ENCODE measurements at regions not wholly inside any gene's neighbourhood (a gene's known extent, or its start where the extent isn't known, plus 50 kb on each side); places are given as distances from the start of the nearest gene placed in this dataset.

DNA sequence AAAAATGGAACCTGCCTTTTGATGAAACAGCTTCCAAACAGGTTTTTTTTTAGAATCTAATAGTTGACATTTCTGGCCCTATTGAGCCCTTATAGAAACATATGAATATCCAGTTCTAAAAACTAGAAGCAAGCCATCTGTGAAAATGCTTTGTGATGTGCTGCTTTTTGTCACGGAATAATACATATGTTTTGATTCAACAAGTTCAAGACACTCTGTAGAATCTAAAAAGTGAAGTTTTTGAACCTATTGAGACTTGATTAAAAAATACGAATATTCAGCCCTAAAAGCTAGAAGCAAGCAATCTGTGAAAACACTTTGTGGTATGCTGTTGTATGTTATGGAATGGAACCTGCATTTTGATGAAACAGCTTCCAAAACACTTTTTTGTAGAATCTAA is 106.7 kb upstream of the VPREB1 start:
- TF ChIP-seq, protein P1, sequence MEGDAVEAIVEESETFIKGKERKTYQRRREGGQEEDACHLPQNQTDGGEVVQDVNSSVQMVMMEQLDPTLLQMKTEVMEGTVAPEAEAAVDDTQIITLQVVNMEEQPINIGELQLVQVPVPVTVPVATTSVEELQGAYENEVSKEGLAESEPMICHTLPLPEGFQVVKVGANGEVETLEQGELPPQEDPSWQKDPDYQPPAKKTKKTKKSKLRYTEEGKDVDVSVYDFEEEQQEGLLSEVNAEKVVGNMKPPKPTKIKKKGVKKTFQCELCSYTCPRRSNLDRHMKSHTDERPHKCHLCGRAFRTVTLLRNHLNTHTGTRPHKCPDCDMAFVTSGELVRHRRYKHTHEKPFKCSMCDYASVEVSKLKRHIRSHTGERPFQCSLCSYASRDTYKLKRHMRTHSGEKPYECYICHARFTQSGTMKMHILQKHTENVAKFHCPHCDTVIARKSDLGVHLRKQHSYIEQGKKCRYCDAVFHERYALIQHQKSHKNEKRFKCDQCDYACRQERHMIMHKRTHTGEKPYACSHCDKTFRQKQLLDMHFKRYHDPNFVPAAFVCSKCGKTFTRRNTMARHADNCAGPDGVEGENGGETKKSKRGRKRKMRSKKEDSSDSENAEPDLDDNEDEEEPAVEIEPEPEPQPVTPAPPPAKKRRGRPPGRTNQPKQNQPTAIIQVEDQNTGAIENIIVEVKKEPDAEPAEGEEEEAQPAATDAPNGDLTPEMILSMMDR (IDR thresholded peaks at IDR 0.05; ENCODE audit: poor library complexity, severe bottlenecking), result no peak
- TF ChIP-seq RAD21 (conservative IDR thresholded peaks at IDR 0.05) (no peak), POLR2AphosphoS5 (IDR thresholded peaks at IDR 0.05) (no peak)
